ENCODE measurements at regions not wholly inside any gene's neighbourhood (a gene's known extent, or its start where the extent isn't known, plus 50 kb on each side); places are given as distances from the start of the nearest gene placed in this dataset.
"Not testable (repeated sequence)": the region's sequence is repeated elsewhere in the genome, so short reads cannot be mapped to it uniquely, and the experiment has no call there.

GRCh38 chr3:95731753-95732152 lies 1082.6 kb upstream of the EPHA6 start:
- Histone ChIP-seq H3K4me3 (ENCODE audit: insufficient read depth, low read length, poor library complexity, severe bottlenecking) (no peak overlapping the region), H3K27ac (ENCODE audit: low read depth, low read length) (no peak overlapping the region), H3K27me3 (ENCODE audit: low read length) (no peaks in the 10 kb centered on the region), H4K20me1 (ENCODE audit: low read depth, low read length) (no peaks in the 10 kb centered on the region), H3K9ac (ENCODE audit: low read length) (no peak overlapping the region), H3F3A (ENCODE audit: insufficient read depth) (no peaks in the 10 kb centered on the region), H3K36me3 (ENCODE audit: low read length) (no peaks in the 10 kb centered on the region), H3K4me2 (ENCODE audit: low read depth, low read length, poor library complexity, severe bottlenecking) (no peak overlapping the region), H3K9me2 (replicated peaks; ENCODE audit: insufficient read depth, low read length) (no peaks in the 10 kb centered on the region), H2AFZ (ENCODE audit: low read depth, low read length, severe bottlenecking) (no peak overlapping the region), H3K9me3 (ENCODE audit: insufficient read depth, low read length) (no peaks in the 10 kb centered on the region), H3K79me2 (ENCODE audit: insufficient read depth, low read length) (no peaks in the 10 kb centered on the region)
- TF ChIP-seq EZH2phosphoT487 (conservative IDR thresholded peaks at IDR 0.05; ENCODE audit: low read length) (no peak), CTCF (IDR thresholded peaks at IDR 0.05; ENCODE audit: insufficient read depth, low read length, poor library complexity, severe bottlenecking) (no peak)

GRCh38 chr3:95733336-95733735 lies 1081.1 kb upstream of the EPHA6 start:
- Histone ChIP-seq H2AFZ (ENCODE audit: low read depth, low read length, severe bottlenecking) (no peak overlapping the region), H4K20me1 (ENCODE audit: low read depth, low read length) (no peaks in the 10 kb centered on the region), H3K9me3 (ENCODE audit: insufficient read depth, low read length) (no peaks in the 10 kb centered on the region), H3K4me3 (ENCODE audit: insufficient read depth, low read length, poor library complexity, severe bottlenecking) (no peak overlapping the region), H3K9ac (ENCODE audit: low read length) (no peak overlapping the region), H3F3A (ENCODE audit: insufficient read depth) (no peaks in the 10 kb centered on the region), H3K9me2 (replicated peaks; ENCODE audit: insufficient read depth, low read length) (no peaks in the 10 kb centered on the region), H3K27me3 (ENCODE audit: low read length) (no peaks in the 10 kb centered on the region), H3K79me2 (ENCODE audit: insufficient read depth, low read length) (no peaks in the 10 kb centered on the region), H3K4me2 (ENCODE audit: low read depth, low read length, poor library complexity, severe bottlenecking) (no peak overlapping the region), H3K27ac (ENCODE audit: low read depth, low read length) (no peak overlapping the region), H3K36me3 (ENCODE audit: low read length) (no peaks in the 10 kb centered on the region)
- TF ChIP-seq CTCF (IDR thresholded peaks at IDR 0.05; ENCODE audit: insufficient read depth, low read length, poor library complexity, severe bottlenecking) (no peak), EZH2phosphoT487 (conservative IDR thresholded peaks at IDR 0.05; ENCODE audit: low read length) (no peak)

- no peak overlapping the region for H3K4me3 ChIP-seq (ENCODE audit: insufficient read depth, low read length, poor library complexity, severe bottlenecking)
- no peaks in the 10 kb centered on the region for H4K20me1 ChIP-seq (ENCODE audit: low read depth, low read length)
- peak overlapping the region; percentile 54 for H2AFZ ChIP-seq (ENCODE audit: low read depth, low read length, severe bottlenecking)
- TF ChIP-seq EZH2phosphoT487 (conservative IDR thresholded peaks at IDR 0.05; ENCODE audit: low read length) (no peak), CTCF (IDR thresholded peaks at IDR 0.05; ENCODE audit: insufficient read depth, low read length, poor library complexity, severe bottlenecking) (no peak)
- H3K9ac ChIP-seq (ENCODE audit: low read length) = no peak overlapping the region
- no peak overlapping the region for H3K4me2 ChIP-seq (ENCODE audit: low read depth, low read length, poor library complexity, severe bottlenecking)
- H3K36me3 ChIP-seq (ENCODE audit: low read length) = no peaks in the 10 kb centered on the region
- H3F3A ChIP-seq (ENCODE audit: insufficient read depth) = no peaks in the 10 kb centered on the region
- H3K27ac ChIP-seq (ENCODE audit: low read depth, low read length) = no peak overlapping the region
- H3K27me3 ChIP-seq (ENCODE audit: low read length) = no peaks in the 10 kb centered on the region
- no peaks in the 10 kb centered on the region for H3K9me2 ChIP-seq (replicated peaks; ENCODE audit: insufficient read depth, low read length)
- no peaks in the 10 kb centered on the region for H3K79me2 ChIP-seq (ENCODE audit: insufficient read depth, low read length)
- H3K9me3 ChIP-seq (ENCODE audit: insufficient read depth, low read length) = no peaks in the 10 kb centered on the region
Observed at GRCh38 chr3:95738045-95738444, 1076.3 kb upstream of the EPHA6 start.

GRCh38 chr3:95744896-95745295 lies 1069.5 kb upstream of the EPHA6 start:
- not testable (repeated sequence) for H3K9ac ChIP-seq (ENCODE audit: low read length); H4K20me1 ChIP-seq (ENCODE audit: low read depth, low read length); H3K9me3 ChIP-seq (ENCODE audit: insufficient read depth, low read length); H3K27ac ChIP-seq (ENCODE audit: low read depth, low read length); H3K4me2 ChIP-seq (ENCODE audit: low read depth, low read length, poor library complexity, severe bottlenecking); H2AFZ ChIP-seq (ENCODE audit: low read depth, low read length, severe bottlenecking); H3K27me3 ChIP-seq (ENCODE audit: low read length); H3K79me2 ChIP-seq (ENCODE audit: insufficient read depth, low read length); H3K36me3 ChIP-seq (ENCODE audit: low read length); H3K4me3 ChIP-seq (ENCODE audit: insufficient read depth, low read length, poor library complexity, severe bottlenecking); H3F3A ChIP-seq (ENCODE audit: insufficient read depth); H3K9me2 ChIP-seq (replicated peaks; ENCODE audit: insufficient read depth, low read length)
